K562 (cell line): ENCODE measurements at regions not wholly inside any gene's neighbourhood (a gene's known extent, or its start where the extent isn't known, plus 50 kb on each side); places are given as distances from the start of the nearest gene placed in this dataset.

Source experiments
- ATAC-seq: fragments of 200-7000 bp; cut with Tn5 transposase; 3 replicates; pipeline ENCODE4 v1.9.1; 2020; ENCODE audit warnings: moderate library complexity
- BruUV-seq: library from RNA; stranded (reverse); fragments of 400-500 nt; replicated peaks from 2 replicates; lab custom pipeline; 2021; lab: Mats Ljungman, UMichigan
- CTCF ChIA-PET: fragments of 300-600 bp; formaldehyde crosslinking; extraction: SDS; loops from one replicate; lab custom pipeline; 2021; ENCODE audit warnings: low intra/inter-chr PET ratio; lab: Yijun Ruan, JAX
- POLR2A ChIA-PET: fragments of 300-600, 350-650 bp; sonication (Branson Sonifier 250); formaldehyde crosslinking; extraction: SDS; loops from one replicate; lab custom pipeline; 2021; ENCODE audit warnings: antibody characterized with exemption, inconsistent platforms; lab: Yijun Ruan, JAX
- DNase-seq, 4 experiments: peaks; one replicate each; pipeline versions ENCODE4 v3.0.0 to v3.0.0-alpha.2; 2011 to 2018; ENCODE audit warnings: low spot score in 3 of 4, mixed read lengths in 3 of 4; ENCODE audit errors: extremely low read depth in 1 of 4
- FAIRE-seq: peaks from 2 replicates; lab custom pipeline; 2011; peaks lifted over from hg19 to GRCh38; lab: Jason Lieb, UNC
- H2AFZ ChIP-seq: 2 replicates; pipeline ENCODE4 v1.6.0; 2011; ENCODE audit warnings: low read depth, low read length, control low read depth, inconsistent platforms
- H3K27ac ChIP-seq: fragments of 200-600 bp; 3 replicates; pipeline ENCODE4 v1.8.0; 2011; ENCODE audit warnings: low read depth, mild to moderate bottlenecking, control low read depth, inconsistent platforms, low read length, moderate library complexity, mixed read lengths; ENCODE audit errors: extremely low read depth
- H3K27me3 ChIP-seq, 2 experiments: fragments of 300-600 bp in 1 of 2; 2 replicates in 1 of 2; 3 replicates in 1 of 2; pipeline versions ENCODE4 v1.6.0 to v1.8.0; 2011; ENCODE audit warnings: inconsistent platforms in 2 of 2, low read length in 2 of 2, mild to moderate bottlenecking in 1 of 2, mixed read lengths in 1 of 2, moderate library complexity in 1 of 2; ENCODE audit not compliant: control insufficient read depth in 2 of 2, insufficient read depth in 2 of 2
- H3K36me3 ChIP-seq: fragments of 300-600 bp; 3 replicates; pipeline ENCODE4 v1.8.0; 2011; ENCODE audit warnings: mild to moderate bottlenecking, low read length, inconsistent platforms; ENCODE audit not compliant: control insufficient read depth, insufficient read depth
- H3K4me1 ChIP-seq, 2 experiments: fragments of 200-600 bp in 1 of 2; replicated peaks in 1 of 2; 2 replicates in 1 of 2; 3 replicates in 1 of 2; pipeline versions ENCODE4 v1.5.1 to v1.8.0; 2011; ENCODE audit warnings: inconsistent platforms in 2 of 2, low read length in 2 of 2, mild to moderate bottlenecking in 1 of 2, mixed read lengths in 1 of 2, moderate library complexity in 1 of 2; ENCODE audit not compliant: control insufficient read depth in 2 of 2, insufficient read depth in 2 of 2
- H3K4me2 ChIP-seq: 2 replicates; pipeline ENCODE4 v1.6.1; 2011; ENCODE audit warnings: low read length, control low read depth, inconsistent platforms, mixed read lengths; ENCODE audit not compliant: insufficient read depth
- H3K4me3 ChIP-seq: fragments of 200-600 bp; sonication (generic), shearing (Covaris generic); 2 replicates; pipeline ENCODE4 v1.5.1; 2016; ENCODE audit warnings: control low read depth, inconsistent platforms
- H3K79me2 ChIP-seq: fragments of 200-600 bp; 3 replicates; pipeline ENCODE4 v1.8.0; 2011; ENCODE audit warnings: low read length, inconsistent platforms; ENCODE audit not compliant: control insufficient read depth, insufficient read depth
- H3K9ac ChIP-seq, 2 experiments: 2 replicates each; pipeline versions ENCODE4 v1.6.0 to v1.6.1; 2011; ENCODE audit warnings: low read depth in 2 of 2, low read length in 2 of 2, control low read depth in 1 of 2, inconsistent platforms in 1 of 2, mild to moderate bottlenecking in 1 of 2, mixed read lengths in 1 of 2; ENCODE audit not compliant: insufficient read depth in 1 of 2
- H3K9me1 ChIP-seq: one replicate; pipeline ENCODE4 v1.6.0; 2011; ENCODE audit warnings: inconsistent platforms, mild to moderate bottlenecking, low read length, moderate library complexity; ENCODE audit not compliant: control insufficient read depth, insufficient read depth
- H3K9me3 ChIP-seq: replicated peaks from 2 replicates; pipeline ENCODE4 v1.5.1; 2011; ENCODE audit warnings: low read depth, low read length, inconsistent platforms; ENCODE audit not compliant: control insufficient read depth, insufficient read depth
- H4K20me1 ChIP-seq: replicated peaks from 2 replicates; pipeline ENCODE4 v1.6.1; 2011; ENCODE audit warnings: low read length, inconsistent platforms, mixed read lengths; ENCODE audit not compliant: control insufficient read depth, insufficient read depth
- BRCA1 ChIP-seq, 2 experiments: fragments of 450-650 bp in 1 of 2; sonication (generic) in 1 of 2; formaldehyde crosslinking in 1 of 2; IDR thresholded peaks; 2 replicates each; pipeline versions ENCODE4 v1.5.0 to v1.6.1; 2017 to 2020; ENCODE audit warnings: mild to moderate bottlenecking in 1 of 2, missing genetic modification reagents in 1 of 2
- COPS2 ChIP-seq: fragments of 450-650 bp; conservative IDR thresholded peaks from 2 replicates; pipeline ENCODE4 v1.6.1; 2016; ENCODE audit warnings: mild to moderate bottlenecking, moderate library complexity
- DDX20 ChIP-seq: fragments of 450-650 bp; IDR thresholded peaks from 2 replicates; pipeline ENCODE4 v1.6.1; 2016; ENCODE audit warnings: missing genetic modification characterization, low read depth, mild to moderate bottlenecking, missing compliant biosample characterization, moderate library complexity
- E2F3 ChIP-seq: fragments of 250-450 bp; sonication (Bioruptor Pico); IDR thresholded peaks from 2 replicates; pipeline ENCODE4 v1.4.0; 2020; ENCODE audit warnings: mild to moderate bottlenecking
- E2F8 ChIP-seq: fragments of 450-650 bp; IDR thresholded peaks from 2 replicates; pipeline ENCODE4 v1.7.1; 2018; ENCODE audit warnings: mild to moderate bottlenecking, low read depth; ENCODE audit not compliant: partially characterized antibody
- PCBP2 ChIP-seq: fragments of 200-400 bp; formaldehyde crosslinking; IDR thresholded peaks from 2 replicates; pipeline ENCODE4 v1.6.1; 2018; ENCODE audit warnings: low read length, low read depth, mild to moderate bottlenecking, moderate library complexity; ENCODE audit not compliant: poor library complexity, severe bottlenecking
- SAFB2 ChIP-seq: fragments of 200-400 bp; formaldehyde crosslinking; IDR thresholded peaks from 2 replicates; pipeline ENCODE4 v1.6.1; 2018; ENCODE audit warnings: borderline replicate concordance, low read length, low read depth, moderate library complexity; ENCODE audit not compliant: severe bottlenecking
- SOX6 ChIP-seq: fragments of 450-650 bp; IDR thresholded peaks from 2 replicates; pipeline ENCODE4 v1.6.1; 2014; ENCODE audit warnings: mild to moderate bottlenecking
- TAF9B ChIP-seq: fragments of 450-650 bp; IDR thresholded peaks from 2 replicates; pipeline ENCODE4 v1.6.1; 2018; ENCODE audit warnings: mild to moderate bottlenecking; ENCODE audit not compliant: partially characterized antibody
- ZBTB49 ChIP-seq: sonication (generic); formaldehyde crosslinking; IDR thresholded peaks from 2 replicates; pipeline ENCODE4 v1.8.0; 2022; ENCODE audit warnings: missing genetic modification reagents, mild to moderate bottlenecking, borderline replicate concordance
- ZMIZ1 ChIP-seq, 2 experiments: fragments of 150-350 bp in 1 of 2; IDR thresholded peaks; 2 replicates each; pipeline ENCODE4 v1.6.1; 2012 to 2016; ENCODE audit warnings: low read depth in 2 of 2, low read length in 2 of 2, mild to moderate bottlenecking in 1 of 2, moderate library complexity in 1 of 2
- ZNF197 ChIP-seq: fragments of 200-800 bp; sonication (Bioruptor generic); IDR thresholded peaks from 2 replicates; pipeline ENCODE4 v1.6.1; 2016; ENCODE audit warnings: low read depth, missing genetic modification characterization, missing compliant biosample characterization
- ZNF586 ChIP-seq: fragments of 450-650 bp; formaldehyde crosslinking; conservative IDR thresholded peaks from 2 replicates; pipeline ENCODE4 v1.4.0; 2020; ENCODE audit warnings: mild to moderate bottlenecking, moderate library complexity
- WGBS: fragments of 100-300 bp; shearing (Covaris generic); methylation state at CpG from one replicate; pipeline ENCODE4 v1.1.6; 2016; ENCODE audit warnings: low coverage, mixed read lengths; ENCODE audit not compliant: insufficient coverage; ENCODE audit errors: missing lambda C conversion rate; 5-methylcytosine and 5-hydroxymethylcytosine counted together
- in situ Hi-C: fragments of 300-500 bp; cut with MboI; formaldehyde crosslinking; loops from 4 replicates; pipeline ENCODE4 v1.15.0; 2018; ENCODE audit warnings: inconsistent platforms, mixed read lengths
- intact Hi-C: fragments of 100-400 bp; cut with micrococcal nuclease; formaldehyde crosslinking; loops from 2 replicates; pipeline ENCODE4 v1.14.2; 2022

- TF ChIP-seq TAF9B = no peak
- TF ChIP-seq PCBP2 = no peak
- no peak for TF ChIP-seq E2F8
Observed at GRCh38 chr4:152089584-152089983, 328.8 kb upstream of the GATB start (continued).

GRCh38 chr4:152087335-152087734, 326.5 kb upstream of the GATB start:
- intact Hi-C loops = no loop called here
- Histone ChIP-seq H2AFZ (no peak overlapping the region), H3K9me1 (no peaks in the 10 kb centered on the region), H4K20me1 (no peaks in the 10 kb centered on the region), H3K27me3 (peaks cover 2 to 11% of the 10 kb centered on the region in 2 experiments; a peak in 3 of 5 replicates), H3K4me3 (no peak overlapping the region), H3K9ac (no peak overlapping the region), H3K79me2 (no peaks in the 10 kb centered on the region), H3K36me3 (no peaks in the 10 kb centered on the region), H3K4me2 (no peak overlapping the region), H3K27ac (no peak overlapping the region), H3K4me1 (no peaks in the 10 kb centered on the region), H3K9me3 (no peaks in the 10 kb centered on the region)
- no peak for DNase-seq
- WGBS = 1% methylated on average over 6 of the region's 6 CpGs
- in situ Hi-C loops = no loop called here
- FAIRE-seq = no peak
- POLR2A ChIA-PET = no interaction called here
- no peak for ATAC-seq
- BruUV-seq = no TSS peak
- CTCF ChIA-PET = no interaction called here
- TF ChIP-seq SAFB2 = no peak
- no peak for TF ChIP-seq ZNF586 (CRISPR knock-in tag)
- no peak for TF ChIP-seq BRCA1 (IDR thresholded peaks at IDR 0.05)
- TF ChIP-seq BRCA1 (CRISPR knock-in tag; IDR thresholded peaks at IDR 0.05) = no peak
- TF ChIP-seq ZNF197 (CRISPR knock-in tag) = no peak
- no peak for TF ChIP-seq DDX20
- TF ChIP-seq COPS2 = no peak
- no peak for TF ChIP-seq ZMIZ1 (IDR thresholded peaks at IDR 0.05; ENCODE audit: low read depth in 2 of 2, low read length in 2 of 2)
- TF ChIP-seq ZBTB49 (CRISPR knock-in tag) = no peak
- TF ChIP-seq SOX6 = no peak
- TF ChIP-seq E2F3 (CRISPR knock-in tag) = no peak
